ENCODE measurements at regions not wholly inside any gene's neighbourhood (a gene's known extent, or its start where the extent isn't known, plus 50 kb on each side); places are given as distances from the start of the nearest gene placed in this dataset.

DNA sequence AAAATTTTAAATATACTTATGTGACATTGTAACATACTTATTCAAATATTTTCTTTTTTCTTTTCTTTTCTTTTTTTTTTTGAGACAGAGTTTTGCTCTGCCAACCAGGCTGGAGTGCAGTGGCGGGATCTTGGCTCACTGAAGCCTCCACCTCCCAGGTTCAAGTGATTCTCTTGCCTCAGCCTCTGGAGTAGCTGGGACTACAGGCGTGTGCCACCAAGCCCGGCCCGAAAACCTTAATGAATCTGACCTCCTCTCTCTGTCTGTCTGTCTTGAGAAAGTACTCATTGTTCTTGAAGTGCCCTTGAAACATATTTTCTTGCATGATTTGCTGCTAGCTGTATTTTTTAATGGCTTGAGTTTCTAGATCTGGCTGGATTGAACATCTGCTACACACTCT, 136.8 kb downstream of the ANAPC4 start:
- TF ChIP-seq GATA2 (IDR thresholded peaks at IDR 0.05; ENCODE audit: low read depth, low read length) (no peak), GATA3 (IDR thresholded peaks at IDR 0.05; ENCODE audit: low read depth, low read length) (no peak)

Measured in SH-SY5Y (cell line).